DOHH2 (cell line): ENCODE measurements at regions not wholly inside any gene's neighbourhood (a gene's known extent, or its start where the extent isn't known, plus 50 kb on each side); places are given as distances from the start of the nearest gene placed in this dataset.

Experiments
- CTCF ChIP-seq: fragments of 200-600 bp; sonication (generic); IDR thresholded peaks from one replicate; pipeline ENCODE4 v1.5.1; 2014; ENCODE audit warnings: antibody characterized with exemption, mild to moderate bottlenecking, low read depth, low read length; ENCODE audit not compliant: poor library complexity, severe bottlenecking
- EZH2phosphoT487 ChIP-seq: fragments of 200-600 bp; sonication (generic); IDR thresholded peaks from 2 replicates; pipeline ENCODE4 v1.6.1; 2017; ENCODE audit warnings: borderline replicate concordance, mild to moderate bottlenecking, antibody characterized with exemption, low read length, moderate library complexity, mixed read lengths

GRCh38 chr4:138047290-138047689 lies 194.9 kb downstream of the SLC7A11 start:
- no peak for TF ChIP-seq EZH2phosphoT487
- TF ChIP-seq CTCF, result no peak
